ENCODE measurements at regions not wholly inside any gene's neighbourhood (a gene's known extent, or its start where the extent isn't known, plus 50 kb on each side); places are given as distances from the start of the nearest gene placed in this dataset.
"Not testable (repeated sequence)": the region's sequence is repeated elsewhere in the genome, so short reads cannot be mapped to it uniquely, and the experiment has no call there.

- DNase-seq (ENCODE audit: low read depth): not testable (repeated sequence)
Measured at GRCh38 chrX:134045372-134045771, 60.0 kb upstream of the GPC3 start.

DNA sequence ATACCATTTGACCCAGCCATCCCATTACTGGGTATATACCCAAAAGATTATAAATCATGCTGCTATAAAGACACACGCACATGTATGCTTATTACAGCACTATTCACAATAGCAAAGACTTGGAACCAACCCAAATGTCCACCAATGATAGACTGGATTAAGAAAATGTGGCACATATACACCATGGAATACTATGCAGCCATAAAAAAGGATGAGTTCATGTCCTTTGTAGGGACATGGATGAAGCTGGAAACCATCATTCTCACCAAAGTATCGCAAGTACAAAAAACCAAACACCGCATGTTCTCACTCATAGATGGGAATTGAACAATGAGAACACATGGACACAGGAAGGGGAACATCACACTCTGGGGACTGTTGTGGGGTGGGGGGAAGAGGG lies 81.7 kb upstream of the GPC3 start:
- DNase-seq (ENCODE audit: low read depth): not testable (repeated sequence)

DNA sequence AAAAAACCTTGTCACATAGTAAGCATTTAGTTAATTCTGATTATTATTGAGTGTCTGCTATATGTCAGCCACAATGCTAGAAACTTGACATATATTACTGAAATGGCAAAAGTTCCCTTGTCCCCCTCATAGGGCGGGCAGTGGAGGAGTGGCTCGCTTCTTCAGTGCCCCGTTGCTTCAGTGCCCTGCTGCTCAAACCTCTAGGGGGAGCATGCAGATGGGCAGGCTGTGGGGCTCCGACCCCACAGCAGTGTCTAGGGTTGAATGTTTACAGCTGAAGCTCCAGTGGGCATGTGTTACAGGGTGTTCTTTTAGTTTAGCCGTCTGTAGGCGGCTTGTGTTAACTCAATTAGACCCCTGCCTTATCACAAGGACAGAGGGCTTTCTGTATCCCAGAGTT lies 86.5 kb upstream of the GPC3 start:
- not testable (repeated sequence) for DNase-seq (ENCODE audit: low read depth)

DNA sequence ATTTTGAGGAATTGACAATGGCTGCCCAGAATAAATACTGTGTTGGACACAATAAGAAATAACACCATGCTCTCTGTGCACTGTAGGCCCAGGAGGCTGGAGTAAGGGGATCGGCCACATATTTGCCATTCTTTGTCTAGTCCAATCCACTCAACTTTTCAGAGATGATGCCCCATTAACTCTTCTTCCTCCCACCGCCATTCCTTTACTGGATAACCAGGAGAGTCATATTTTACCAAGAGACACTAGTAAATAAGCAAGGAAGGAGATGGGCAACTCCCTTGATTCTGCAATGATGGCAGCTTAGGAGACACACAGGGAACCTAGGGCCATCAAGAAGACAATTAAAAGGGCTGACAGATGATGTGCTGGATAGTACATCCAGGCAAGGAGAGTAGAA lies 87.9 kb upstream of the GPC3 start:
- DNase-seq (ENCODE audit: low read depth): no peak

- no peak for DNase-seq (ENCODE audit: low read depth)
Measured at GRCh38 chrX:134074151-134074550, 88.8 kb upstream of the GPC3 start.

DNA sequence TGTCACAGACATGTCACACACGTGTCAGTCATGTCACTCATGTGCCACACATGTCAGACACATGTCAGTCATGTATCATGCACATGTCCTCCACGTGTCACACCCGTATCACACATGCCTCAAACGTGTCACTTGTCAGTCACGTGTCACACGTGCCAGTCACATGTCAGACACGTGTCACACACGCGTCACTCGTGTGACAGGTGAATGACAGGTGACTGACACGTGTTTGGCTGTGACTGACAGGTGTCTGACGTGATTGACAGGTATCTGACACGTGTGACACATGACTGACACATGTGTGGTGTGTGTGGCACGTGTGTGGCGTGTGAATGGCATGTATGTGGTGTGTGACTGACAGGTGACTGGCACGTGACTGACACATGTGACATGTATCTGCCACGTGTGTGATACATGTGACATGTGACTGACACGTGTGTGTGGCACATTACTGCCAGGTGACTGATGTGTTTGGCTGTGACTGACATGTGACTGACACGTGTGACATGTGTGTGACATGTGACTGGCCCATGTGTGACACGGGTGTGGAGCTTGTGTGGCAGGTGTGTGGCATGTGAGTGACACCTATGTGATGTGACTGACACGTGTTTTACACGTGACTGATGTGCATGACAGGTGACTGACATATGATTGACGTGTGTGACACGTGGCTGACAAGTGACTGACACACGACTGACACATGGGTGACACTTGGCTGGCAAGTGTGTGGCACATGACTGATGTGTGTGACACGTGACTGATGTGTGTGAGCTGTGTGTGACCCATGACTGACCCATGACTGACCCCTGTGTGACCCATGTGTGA lies 90.7 kb upstream of the GPC3 start:
- DNase-seq (ENCODE audit: low read depth): no peak

DNA sequence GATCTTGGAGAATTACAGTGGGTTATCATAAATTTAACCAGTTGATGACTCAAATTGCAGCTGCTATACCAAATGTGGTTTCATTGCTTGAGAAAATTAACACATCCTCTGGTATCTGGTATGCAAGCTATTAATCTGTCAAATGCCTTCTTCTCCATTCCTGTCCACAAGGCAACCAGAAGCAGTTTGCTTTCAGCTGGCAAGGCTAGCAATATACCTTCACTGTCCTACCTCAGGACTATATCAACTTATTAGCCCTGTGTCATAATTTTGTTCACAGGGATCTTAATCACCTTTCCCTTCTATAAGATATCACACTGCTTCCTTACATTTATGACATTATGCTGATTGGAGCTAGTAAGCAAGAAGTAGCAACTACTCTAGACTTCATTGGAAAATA lies 110.0 kb upstream of the GPC3 start:
- DNase-seq (ENCODE audit: low read depth): no peak

DNA sequence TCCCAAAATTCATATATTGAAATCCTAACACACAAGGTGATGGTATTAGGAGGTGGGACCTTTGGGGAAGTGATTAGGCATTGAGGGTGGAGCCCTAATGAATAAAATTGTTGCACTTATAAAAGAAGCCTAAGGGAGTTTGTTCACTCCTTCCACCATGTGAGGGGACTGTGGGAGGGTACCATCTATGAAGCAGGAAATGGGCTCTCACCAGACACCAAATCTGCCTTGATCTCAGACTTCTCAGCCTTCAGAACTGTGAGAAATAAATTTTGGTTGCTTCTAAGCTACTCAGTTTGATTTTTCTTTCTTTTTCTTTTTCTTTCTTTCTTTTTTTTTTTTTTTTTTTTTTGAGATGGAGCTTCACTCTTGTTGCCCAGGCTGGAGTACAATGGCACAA lies 116.2 kb upstream of the GPC3 start:
- DNase-seq (ENCODE audit: low read depth): no peak

DNA sequence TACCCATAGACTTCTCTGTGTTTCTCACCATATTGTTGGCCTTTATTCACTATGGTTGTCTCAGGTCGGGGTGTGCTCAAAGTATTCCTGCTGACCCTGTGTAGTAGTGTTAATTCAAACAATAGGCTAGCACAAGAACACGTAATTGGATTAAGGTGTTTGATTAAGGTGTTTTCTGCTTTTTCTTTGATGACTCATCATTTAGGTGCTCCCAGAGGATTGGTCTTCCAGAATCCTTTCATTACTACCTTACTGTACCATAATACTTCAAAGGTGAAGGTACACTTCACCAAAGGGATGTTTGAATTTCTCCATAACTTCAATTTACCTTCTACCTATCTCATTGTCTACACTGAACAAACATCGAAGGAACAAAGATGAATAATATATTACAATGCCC lies 121.7 kb upstream of the CCDC160 start:
- DNase-seq (ENCODE audit: low read depth): no peak

GRCh38 chrX:134137341-134137740 lies 99.6 kb upstream of the CCDC160 start:
- DNase-seq (ENCODE audit: low read depth): no peak

GRCh38 chrX:134139090-134139489 lies 97.9 kb upstream of the CCDC160 start:
- DNase-seq (ENCODE audit: low read depth): no peak

- DNase-seq (ENCODE audit: low read depth): no peak
Measured at GRCh38 chrX:134144231-134144630, 92.8 kb upstream of the CCDC160 start.

- no peak for DNase-seq (ENCODE audit: low read depth)
Measured at GRCh38 chrX:134146493-134146892, 90.5 kb upstream of the CCDC160 start.

- no peak for DNase-seq (ENCODE audit: low read depth)
Measured at GRCh38 chrX:134148172-134148692, 88.8 kb upstream of the CCDC160 start.

DNA sequence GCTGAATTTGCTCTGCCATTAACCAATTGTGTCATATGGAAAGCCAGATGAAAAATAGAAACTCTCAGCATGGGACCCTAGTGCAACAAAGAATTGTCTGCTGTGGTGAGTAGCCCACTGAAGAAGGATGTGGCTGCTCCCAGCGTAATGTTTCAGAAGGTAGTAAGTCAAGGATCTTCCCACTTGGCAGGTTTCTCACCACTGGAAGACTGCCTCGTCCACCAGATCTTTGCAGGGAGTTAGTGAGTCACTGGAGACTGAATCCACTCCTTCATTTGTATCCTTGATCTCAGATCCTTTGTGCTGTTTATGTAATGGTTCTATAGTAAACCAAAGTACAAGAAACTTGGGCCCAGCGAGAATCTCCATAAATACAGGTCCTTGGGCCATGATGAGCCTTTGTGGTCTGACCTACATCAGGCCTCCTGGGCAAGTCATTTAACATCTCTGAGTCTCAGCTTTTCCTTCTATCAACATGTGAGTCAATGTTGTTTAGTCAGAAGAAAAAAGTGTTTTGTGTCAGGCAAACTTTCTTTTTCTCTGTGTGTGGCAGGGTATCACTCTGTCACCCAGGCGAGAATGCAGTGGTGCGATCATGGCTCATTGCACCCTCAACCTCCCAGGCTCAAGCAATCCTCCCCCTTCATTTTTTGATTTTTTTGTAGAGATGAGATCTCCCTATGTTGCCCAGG lies 78.0 kb upstream of the CCDC160 start:
- no peak for DNase-seq (ENCODE audit: low read depth)

DNA sequence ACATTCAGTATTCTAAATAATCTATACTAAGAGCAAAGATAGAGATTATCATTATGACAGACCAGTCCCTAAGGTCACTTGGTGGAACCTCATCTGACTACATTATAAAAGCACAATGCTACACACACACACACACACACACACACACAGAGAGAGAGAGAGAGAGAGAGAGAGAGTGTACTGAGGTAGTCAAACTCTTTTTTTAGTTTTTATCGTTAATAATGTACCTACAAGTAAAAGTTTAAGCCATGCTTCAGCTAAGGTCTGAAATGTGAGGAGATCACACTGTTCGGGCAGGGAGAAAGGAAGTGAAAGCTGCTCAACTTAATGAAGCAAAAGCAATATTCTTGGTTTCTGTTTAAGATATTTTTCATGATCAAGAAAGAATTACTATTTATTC lies 75.8 kb upstream of the CCDC160 start:
- DNase-seq (ENCODE audit: low read depth): no peak

GRCh38 chrX:134162032-134162431 lies 75.0 kb upstream of the CCDC160 start:
- DNase-seq (ENCODE audit: low read depth): no peak

- DNase-seq (ENCODE audit: low read depth): no peak
Measured at GRCh38 chrX:134163836-134164235, 73.1 kb upstream of the CCDC160 start.

- no peak for DNase-seq (ENCODE audit: low read depth)
Measured at GRCh38 chrX:134167591-134168203, 69.3 kb upstream of the CCDC160 start.

DNA sequence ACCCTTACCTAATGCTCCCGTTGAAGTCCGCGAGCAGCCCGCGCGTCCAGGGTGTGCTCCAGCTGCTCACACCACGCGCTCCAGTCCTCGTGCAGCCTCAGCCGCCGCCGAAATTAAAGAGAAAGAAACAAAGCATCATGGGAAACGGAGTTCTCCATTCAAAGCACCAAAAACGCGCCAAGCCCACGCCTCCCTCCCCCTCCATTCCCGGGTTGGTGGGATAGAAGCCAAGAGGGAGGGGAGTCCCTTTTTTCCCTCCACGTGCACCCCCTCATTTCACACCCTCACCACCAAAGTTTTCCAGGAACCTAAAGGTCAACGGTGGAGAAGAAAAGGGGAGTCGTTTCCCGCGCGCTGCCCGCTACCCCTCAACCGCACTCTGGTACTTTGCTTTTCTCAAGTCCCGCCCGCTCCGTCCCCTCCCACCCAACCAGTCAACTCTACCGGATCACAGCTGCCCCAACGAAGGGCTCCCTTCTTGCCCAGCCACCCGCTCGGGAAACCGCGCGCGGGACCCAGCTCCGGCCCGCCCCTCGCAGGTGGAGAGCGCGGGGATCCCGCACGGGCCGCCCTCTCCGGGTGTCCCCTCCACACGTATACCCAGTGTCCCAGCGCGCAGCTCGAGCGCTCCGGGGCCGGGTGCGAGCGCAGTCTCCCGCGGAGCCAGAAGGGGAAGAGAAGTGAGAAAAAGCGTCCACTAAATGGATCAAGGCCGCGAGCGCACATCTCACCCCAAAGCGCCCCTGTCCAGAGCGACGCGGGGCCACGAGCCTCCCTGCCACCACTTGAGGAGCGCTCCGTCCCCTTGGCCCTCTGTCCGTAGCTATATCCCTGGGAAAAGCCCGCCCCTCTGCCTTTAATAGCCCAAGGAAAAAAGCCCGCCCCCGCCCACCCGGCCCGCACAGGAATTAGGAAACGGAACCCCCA lies 65.1 kb upstream of the CCDC160 start:
- DNase-seq (ENCODE audit: low read depth): peak; percentile 8

- peak; percentile 5 for DNase-seq (ENCODE audit: low read depth)
Measured at GRCh38 chrX:134172588-134173259, 64.3 kb upstream of the CCDC160 start.

All from activated T-helper 9 cell treated with anti-CD3 and anti-CD28 coated beads, Interleukin-2, amount 50 U/mL, for 16 hours (primary cell).